Heart left ventricle (tissue), 13 donors: ENCODE measurements at regions not wholly inside any gene's neighbourhood (a gene's known extent, or its start where the extent isn't known, plus 50 kb on each side); places are given as distances from the start of the nearest gene placed in this dataset.

ENCODE experiments used
- CTCF ChIP-seq, 12 donors: fragments of 200-600 bp; sonication (generic) in 4 of 12; IDR thresholded peaks; one replicate each; pipeline versions ENCODE4 v1.5.0 to v1.8.0; 2018 to 2022; ENCODE audit warnings: antibody characterized with exemption in 12 of 12, mild to moderate bottlenecking in 5 of 12
- POLR2A ChIP-seq, 2 donors: fragments of 450-650 bp; IDR thresholded peaks; one replicate each; pipeline ENCODE4 v1.6.1; 2017; ENCODE audit warnings: antibody characterized with exemption in 2 of 2, mild to moderate bottlenecking in 2 of 2, moderate library complexity in 2 of 2
- donor health status: ischemic (EF 13 %, LVEDD 7.1; RV severe dilation, severe dysfunction).
- donor health status: DM: no; HTN: yes; CAD: no.
- donor health status: DM: no; HTN: no; CAD: no.
- donor health status: ischemic (EF 25% LVEDD 6.9; RV normal size, moderate dysfunction).
- donor health status: ischemic (EF 25% LVEDD 5.7; RV mildly dilated, moderate dysfunction).
- donor health status: ischemic (EF 35%, LVEDD 5.7; RV mildly dilated, moderate dysfunction).
- donor health status: nonischemic (EF 11% LVEDD 7.7; RV severe dilation, severe dysfunction).
- donor health status: DM: yes; HTN: yes; CAD: no.
- donor health status: PGD.
- donor health status: ischemic (EF 29% LVEDD 5.4; RV normal size, mild dysfunction).
- donor health status: nonischemic (EF 23%, LVEDD 6.1; RV moderate dilation, normal function).

- TF ChIP-seq POLR2A (IDR thresholded peaks at IDR 0.05): no peak
- no peak for TF ChIP-seq CTCF (IDR thresholded peaks at IDR 0.05)
These were observed 79.1 kb downstream of the KLF4 start for GRCh38 chr9:107410420-107410819.
